HG02970 (cell line): ENCODE measurements at regions not wholly inside any gene's neighbourhood (a gene's known extent, or its start where the extent isn't known, plus 50 kb on each side); places are given as distances from the start of the nearest gene placed in this dataset.

Experiments
- ATAC-seq: cut with Tn5 transposase; IDR thresholded peaks from one replicate; pipeline ENCODE4 v1.9.1; 2021; ENCODE audit warnings: mild to moderate bottlenecking, moderate library complexity, moderate number of reproducible peaks; ENCODE audit not compliant: unreplicated experiment, low FRiP score

DNA sequence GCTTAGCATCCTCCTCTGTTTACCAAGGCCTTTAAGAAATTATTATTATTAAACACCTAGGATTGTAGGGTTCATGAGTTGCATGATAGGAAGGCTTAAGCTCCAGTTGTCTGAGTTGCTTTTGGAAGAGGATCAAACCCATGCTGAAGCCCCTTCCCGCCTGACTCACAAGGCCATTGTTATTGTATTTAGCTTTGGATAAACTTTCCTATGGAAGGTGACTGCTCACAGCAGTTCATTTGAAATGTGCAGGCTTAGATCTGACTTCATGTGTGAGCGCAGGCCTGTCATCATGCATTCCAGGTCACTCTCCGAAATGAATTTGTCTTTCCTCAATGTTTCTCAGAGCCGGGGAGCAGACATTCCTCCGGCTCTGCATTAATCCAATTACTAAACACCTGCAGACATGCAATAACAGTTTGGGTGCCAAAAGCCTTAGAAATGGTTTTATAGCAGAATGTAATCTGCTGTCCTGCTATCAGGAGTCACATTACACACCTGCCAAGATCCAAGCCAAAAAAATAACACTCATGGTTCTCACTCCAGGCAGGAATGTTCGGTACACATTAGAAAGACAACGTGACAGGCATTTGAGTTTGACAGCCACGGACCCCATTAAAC, 119.9 kb downstream of the OSR1 start:
- ATAC-seq = no peak

GRCh38 chr2:19235308-19235707, 123.1 kb downstream of the OSR1 start:
- no peak for ATAC-seq

GRCh38 chr2:19232312-19232711, 126.1 kb downstream of the OSR1 start:
- ATAC-seq = no peak

- ATAC-seq = no peak
Measured at GRCh38 chr2:19231625-19232024, 126.8 kb downstream of the OSR1 start.

DNA sequence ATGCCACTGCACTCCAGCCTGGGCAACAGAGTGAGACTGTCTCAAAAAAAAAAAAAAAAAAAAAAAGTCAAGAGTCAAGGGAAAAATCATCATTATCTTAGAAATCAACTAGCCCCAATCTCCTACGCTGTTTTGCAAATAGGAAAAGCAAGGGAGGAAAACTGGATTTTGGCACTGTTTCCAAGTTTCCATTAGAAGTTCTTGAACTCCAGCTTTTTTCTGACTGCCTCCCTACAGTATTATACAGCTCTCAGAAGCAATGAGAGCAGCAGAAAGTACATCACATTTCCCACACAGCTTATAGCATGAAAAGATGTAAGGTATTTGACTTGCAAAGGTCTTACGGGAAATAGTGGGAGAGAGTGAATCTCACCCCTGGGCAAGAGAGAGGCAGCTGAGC, 127.8 kb downstream of the OSR1 start:
- no peak for ATAC-seq

DNA sequence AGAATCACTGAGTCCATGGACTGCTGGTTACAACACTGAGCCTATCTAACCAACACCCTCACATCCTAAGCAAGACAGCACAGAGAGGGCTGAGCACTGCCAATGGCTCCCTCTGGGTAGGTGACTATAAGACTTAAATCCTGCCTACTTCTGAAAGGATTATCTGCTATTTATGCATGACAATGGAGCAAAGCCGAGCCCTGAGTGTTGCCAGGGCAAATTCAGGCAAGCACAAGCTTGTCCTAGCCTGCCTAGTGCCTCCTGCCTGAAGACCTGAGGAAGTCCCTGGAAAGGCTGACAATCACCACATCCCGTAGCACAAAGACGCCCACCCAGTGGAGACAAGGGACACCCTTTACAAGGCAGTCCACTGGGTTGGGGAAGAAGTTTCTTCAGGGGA, 129.7 kb downstream of the OSR1 start:
- ATAC-seq = no peak

DNA sequence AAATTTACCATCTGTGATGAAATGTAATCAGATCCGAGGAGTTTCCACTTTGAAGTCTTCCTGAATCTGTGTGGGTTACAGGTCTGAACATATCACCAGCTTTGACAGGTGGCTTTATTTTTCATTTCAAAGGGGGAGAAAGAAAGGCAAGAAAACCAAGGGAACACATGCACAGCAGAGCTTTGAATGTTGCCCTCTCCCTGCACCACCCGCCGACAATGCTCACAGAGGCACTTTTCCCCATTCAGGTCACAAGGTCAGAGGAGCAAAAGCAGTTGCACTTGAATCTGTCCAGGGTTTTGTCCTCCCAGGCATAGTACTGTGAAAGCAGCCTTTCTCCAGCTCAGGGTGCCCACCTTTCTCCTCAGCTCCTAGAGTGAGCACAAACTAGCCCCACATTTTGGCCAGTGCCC, 130.2 kb downstream of the OSR1 start:
- no peak for ATAC-seq

GRCh38 chr2:19226871-19227270, 131.6 kb downstream of the OSR1 start:
- no peak for ATAC-seq

GRCh38 chr2:19226386-19226785, 132.0 kb downstream of the OSR1 start:
- no peak for ATAC-seq

DNA sequence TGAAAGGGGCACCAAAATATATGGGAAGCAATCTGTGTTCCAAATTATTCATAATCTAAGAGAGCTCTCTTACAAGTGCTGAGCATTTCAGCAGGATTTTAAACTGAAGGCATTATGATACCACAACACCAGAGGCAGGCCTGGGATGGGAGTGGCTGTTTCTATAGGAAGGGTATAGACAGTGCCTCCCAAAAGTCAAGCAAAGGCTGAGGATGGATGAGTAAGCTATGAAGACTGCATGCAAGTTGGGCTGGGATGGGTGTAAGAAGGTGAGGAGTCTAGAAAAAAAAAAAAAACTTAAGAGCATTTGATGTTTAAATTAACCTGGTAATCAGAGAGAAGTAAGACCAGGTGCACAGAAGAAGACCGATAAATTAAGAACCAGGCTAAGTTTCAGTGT, 132.5 kb downstream of the OSR1 start:
- no peak for ATAC-seq

GRCh38 chr2:19225126-19225525, 133.3 kb downstream of the OSR1 start:
- no peak for ATAC-seq

DNA sequence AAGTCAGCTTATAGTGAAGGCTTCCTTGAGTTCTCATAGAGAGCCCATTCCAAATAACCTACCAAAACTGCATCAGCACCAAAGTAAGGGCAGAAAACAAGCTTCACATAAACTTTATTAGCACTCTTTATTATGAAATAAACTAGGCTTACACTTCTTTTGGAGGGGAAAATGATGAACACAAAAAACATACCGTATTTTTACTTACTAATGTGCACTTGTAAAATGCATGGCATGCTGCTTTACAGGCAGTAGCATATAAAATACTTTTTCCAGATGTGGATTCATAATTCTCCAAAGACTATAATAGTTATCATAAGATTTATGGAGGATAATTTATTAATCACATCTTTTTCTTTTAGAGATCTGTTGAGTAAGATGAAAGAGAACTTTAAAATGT, 133.9 kb downstream of the OSR1 start:
- no peak for ATAC-seq

GRCh38 chr2:19224011-19224410, 134.4 kb downstream of the OSR1 start:
- no peak for ATAC-seq

DNA sequence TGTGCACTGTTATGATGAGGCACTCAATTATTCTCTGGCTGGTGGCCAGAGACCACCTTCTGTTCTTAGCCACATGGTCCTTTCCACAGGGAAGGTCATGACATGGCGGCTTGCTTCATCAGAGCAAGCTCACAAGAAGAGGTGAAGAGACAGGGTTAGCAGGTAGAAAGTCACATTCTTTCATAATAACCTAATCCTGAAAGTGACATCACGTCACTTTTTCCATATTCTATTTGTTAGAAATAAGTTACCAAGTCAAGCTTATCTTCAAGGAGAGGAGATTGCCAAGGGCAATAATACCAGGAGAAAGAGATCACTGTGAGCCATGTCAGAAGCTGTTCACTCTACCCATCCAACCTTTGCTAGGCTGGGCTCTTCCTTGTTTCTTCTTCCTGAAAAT, 139.4 kb downstream of the OSR1 start:
- ATAC-seq = no peak

GRCh38 chr2:19218166-19218565, 140.3 kb downstream of the OSR1 start:
- ATAC-seq = no peak

- ATAC-seq = no peak
Measured at GRCh38 chr2:19216676-19217602, 141.5 kb downstream of the OSR1 start.

GRCh38 chr2:19216238-19216637, 142.2 kb downstream of the OSR1 start:
- no peak for ATAC-seq

GRCh38 chr2:19214682-19215391, 143.6 kb downstream of the OSR1 start:
- ATAC-seq = no peak

- no peak for ATAC-seq
Measured at GRCh38 chr2:19209575-19210341, 148.7 kb downstream of the OSR1 start.

- no peak for ATAC-seq
Measured at GRCh38 chr2:19208479-19209199, 149.8 kb downstream of the OSR1 start.
